Uterus (tissue), 2 donors: ENCODE measurements at regions not wholly inside any gene's neighbourhood (a gene's known extent, or its start where the extent isn't known, plus 50 kb on each side); places are given as distances from the start of the nearest gene placed in this dataset.

Experiments used
- POLR2A ChIP-seq, 2 donors: fragments of 450-650 bp; IDR thresholded peaks; one replicate each; pipeline ENCODE4 v1.6.1; 2016; ENCODE audit warnings: antibody characterized with exemption in 2 of 2, mild to moderate bottlenecking in 1 of 2, moderate library complexity in 1 of 2
- TF ChIP-seq, protein P1 (sequence below), 4 experiments: fragments of 200-600 bp in 2 of 4; fragments of 450-650 bp in 2 of 4; sonication (generic) in 2 of 4; IDR thresholded peaks; one replicate each; pipeline ENCODE4 v1.5.1; 2016 to 2019; ENCODE audit warnings: antibody characterized with exemption in 4 of 4, mild to moderate bottlenecking in 2 of 4, moderate library complexity in 1 of 4

DNA sequence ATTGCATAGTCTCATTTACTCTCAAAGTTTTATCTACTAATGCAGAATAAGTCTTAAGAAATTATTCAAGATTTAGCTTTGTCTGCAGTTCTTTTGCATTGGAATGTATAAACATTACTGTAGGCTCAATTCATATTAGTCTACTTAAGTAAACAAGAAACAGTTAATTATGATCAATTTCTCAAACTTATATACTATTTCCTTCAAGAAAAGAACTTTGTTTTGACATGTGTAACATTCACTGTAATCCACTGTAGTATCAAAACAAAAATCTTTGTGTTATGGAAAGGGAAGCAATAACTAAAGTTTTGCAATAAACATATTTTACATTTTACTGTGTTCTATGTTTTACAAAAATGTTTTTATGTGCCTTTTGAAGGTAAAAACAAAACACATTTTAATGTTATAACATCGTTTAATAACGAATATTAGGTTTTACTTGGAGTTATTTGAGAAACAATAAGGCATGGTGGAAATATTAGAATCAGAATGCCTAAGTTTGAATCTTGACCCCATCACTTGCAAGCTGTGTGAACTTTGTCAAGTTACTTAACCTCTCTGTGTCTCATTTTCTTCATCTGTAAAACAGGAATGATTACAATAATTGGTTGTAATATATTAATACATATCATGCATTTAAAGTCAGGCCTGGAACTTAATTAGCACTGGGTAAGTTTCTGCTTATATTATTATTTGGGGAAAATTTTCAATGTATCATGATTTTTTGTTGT, 77.0 kb upstream of the DPH5 start:
- TF ChIP-seq, protein P1, sequence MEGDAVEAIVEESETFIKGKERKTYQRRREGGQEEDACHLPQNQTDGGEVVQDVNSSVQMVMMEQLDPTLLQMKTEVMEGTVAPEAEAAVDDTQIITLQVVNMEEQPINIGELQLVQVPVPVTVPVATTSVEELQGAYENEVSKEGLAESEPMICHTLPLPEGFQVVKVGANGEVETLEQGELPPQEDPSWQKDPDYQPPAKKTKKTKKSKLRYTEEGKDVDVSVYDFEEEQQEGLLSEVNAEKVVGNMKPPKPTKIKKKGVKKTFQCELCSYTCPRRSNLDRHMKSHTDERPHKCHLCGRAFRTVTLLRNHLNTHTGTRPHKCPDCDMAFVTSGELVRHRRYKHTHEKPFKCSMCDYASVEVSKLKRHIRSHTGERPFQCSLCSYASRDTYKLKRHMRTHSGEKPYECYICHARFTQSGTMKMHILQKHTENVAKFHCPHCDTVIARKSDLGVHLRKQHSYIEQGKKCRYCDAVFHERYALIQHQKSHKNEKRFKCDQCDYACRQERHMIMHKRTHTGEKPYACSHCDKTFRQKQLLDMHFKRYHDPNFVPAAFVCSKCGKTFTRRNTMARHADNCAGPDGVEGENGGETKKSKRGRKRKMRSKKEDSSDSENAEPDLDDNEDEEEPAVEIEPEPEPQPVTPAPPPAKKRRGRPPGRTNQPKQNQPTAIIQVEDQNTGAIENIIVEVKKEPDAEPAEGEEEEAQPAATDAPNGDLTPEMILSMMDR (IDR thresholded peaks at IDR 0.05): no peak
- no peak for TF ChIP-seq POLR2A (IDR thresholded peaks at IDR 0.05)
